NCI-H460 (cell line): ENCODE measurements at regions not wholly inside any gene's neighbourhood (a gene's known extent, or its start where the extent isn't known, plus 50 kb on each side); places are given as distances from the start of the nearest gene placed in this dataset.

Experiments used
- DNase-seq: peaks from one replicate; pipeline ENCODE4 v3.0.0-alpha.2; 2016; ENCODE audit warnings: low read depth; ENCODE audit errors: extremely low read depth

- DNase-seq, result no peak
Observed at GRCh38 chr15:73001840-73002239, 50.4 kb upstream of the NEO1 start.

GRCh38 chr15:73000293-73000692 is 52.0 kb upstream of the NEO1 start:
- DNase-seq, result no peak

DNA sequence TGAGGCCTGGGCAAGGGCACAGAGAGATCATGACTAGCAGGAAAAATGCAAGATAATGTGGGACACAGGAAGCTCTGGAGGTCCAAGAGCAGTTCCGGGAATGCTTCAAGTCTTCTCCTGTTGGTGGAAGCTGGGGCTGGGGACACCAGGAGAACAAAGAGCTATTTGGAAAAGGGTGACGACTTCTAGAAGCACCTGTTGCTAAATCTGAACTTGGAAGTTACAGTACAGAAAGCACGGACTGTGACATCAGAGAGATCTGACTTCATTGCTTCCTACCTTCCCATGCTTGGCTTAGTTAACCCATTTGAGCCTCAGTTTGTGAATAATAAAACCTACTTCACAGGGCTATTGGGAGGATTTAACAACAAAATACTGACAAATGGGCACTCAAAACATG is 52.7 kb upstream of the NEO1 start:
- no peak for DNase-seq

DNA sequence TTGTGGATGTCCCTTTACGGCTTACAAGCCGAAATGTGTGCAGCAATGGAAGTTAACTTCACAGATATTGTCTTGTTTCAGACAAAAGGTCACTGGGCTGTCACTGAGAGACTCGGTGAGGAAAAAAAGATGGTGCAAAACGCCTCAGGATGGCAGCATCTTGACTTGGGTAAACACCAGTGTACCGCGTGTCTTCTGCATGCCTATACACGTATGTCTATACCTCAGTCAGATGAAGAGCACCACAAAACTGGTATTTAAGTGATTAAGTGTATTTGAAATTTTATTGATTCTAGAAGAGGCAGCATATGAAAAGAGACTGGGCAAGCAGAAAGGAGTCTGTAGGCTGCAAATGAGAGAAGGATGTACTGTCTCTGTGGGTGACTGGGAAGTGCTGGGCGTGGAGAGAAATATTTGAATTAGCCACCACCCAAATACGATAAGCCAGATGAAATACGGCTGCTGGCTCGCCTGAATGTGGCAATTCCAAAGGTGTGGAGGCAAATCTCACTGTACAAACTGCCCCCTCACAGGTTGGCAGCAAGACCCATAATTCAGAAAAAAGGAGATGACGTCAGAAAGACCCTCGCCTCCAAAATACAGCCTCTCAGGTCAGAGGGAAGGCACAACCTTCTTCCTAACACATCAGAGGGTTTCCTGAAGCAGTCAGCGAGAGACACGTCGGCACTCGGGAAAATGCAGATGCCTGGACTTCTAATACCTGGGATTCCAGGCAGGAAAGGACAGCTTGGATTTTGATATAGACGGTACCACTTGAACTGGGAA is 53.4 kb upstream of the NEO1 start:
- DNase-seq, result no peak

- DNase-seq, result no peak
Observed at GRCh38 chr15:72998226-72998625, 54.0 kb upstream of the NEO1 start.

- DNase-seq, result no peak
Observed at GRCh38 chr15:72995849-72996248, 56.4 kb upstream of the NEO1 start.

DNA sequence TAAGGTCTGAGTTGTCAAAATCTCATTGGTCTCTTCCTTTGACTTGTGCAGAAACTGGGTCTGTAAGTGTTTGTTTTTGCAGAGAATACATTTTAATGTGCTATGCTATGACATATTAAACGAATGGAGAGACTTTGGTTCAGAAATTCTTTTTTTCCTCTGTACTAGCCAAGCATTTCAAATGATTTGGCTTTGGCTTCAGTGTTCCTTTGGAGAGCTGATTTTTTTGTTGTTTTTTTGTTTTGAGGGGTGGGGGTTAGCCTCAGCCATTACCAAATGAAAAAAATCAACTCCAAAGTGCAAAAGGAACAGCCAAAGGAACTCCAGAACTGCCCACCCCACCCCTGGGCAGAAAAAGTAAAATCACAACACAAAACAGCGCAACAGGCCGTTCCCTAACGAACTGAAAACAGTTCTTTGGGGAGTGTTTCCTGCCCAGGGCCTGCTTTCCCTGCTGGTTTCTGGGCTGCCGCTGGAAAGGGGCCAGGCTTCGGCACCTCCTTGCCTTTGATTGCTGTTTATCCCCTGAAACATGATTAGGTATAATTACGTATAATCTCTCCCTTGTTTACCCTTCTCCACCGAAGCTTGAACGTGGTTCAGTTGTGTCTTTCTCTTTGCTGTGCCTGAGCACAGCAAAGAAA is 57.6 kb upstream of the NEO1 start:
- no peak for DNase-seq

- no peak for DNase-seq
Observed at GRCh38 chr15:72992841-72993252, 59.4 kb upstream of the NEO1 start.

- DNase-seq, result no peak
Observed at GRCh38 chr15:72991026-72991425, 61.2 kb upstream of the NEO1 start.

DNA sequence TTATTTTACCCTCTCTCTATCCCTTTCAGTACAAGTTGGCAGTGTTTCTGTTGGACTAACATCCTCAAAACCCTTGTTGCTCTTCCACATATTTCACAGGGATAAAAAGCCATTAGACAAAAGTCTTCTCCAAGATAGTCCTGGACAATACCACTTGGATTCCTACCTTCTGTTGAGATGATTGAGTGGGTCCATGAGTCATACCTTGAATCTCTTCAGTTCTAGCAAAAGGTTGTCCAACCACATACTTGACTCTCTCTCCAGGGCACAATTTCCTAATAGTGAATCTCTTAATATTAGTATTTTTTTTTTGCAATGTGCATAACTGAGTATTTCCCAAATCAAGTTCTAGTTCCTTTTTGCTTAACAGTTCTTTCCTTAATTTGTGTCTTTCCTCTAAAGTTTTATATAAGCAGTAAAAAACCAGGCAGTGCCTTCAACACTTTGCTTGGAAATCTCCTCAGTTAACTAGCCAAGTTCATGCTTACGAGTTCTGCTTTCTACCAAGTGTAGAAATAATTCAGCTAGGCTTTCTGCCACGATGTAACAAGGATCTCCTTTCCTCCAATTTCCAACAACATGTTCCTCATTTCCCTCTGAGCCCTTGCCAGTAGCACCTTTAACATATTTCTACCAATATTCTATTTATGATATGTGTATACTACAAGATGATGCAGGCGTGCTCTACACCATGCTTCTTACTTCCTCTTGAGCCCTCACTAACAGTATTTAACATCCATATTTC is 68.3 kb upstream of the NEO1 start:
- no peak for DNase-seq

DNA sequence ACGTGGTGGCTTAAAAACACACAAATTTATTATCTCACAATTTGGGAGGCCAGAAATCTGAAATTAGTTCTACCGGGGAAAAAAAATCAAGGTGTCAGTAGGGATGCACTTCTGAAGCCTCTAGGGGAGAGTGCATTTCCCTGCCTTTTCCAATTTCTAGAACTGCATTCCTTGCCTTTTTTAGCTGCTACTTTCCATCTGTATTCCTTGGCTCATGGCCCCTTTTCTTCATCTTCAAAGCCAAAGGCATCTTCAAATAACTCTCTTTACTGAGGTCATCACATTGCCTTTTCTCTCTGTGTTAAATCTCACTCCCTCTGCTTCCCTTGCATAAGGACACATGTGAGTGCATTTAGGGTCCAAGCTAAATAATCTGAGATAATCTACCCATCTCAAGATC is 69.5 kb upstream of the NEO1 start:
- no peak for DNase-seq

GRCh38 chr15:72980661-72981060 is 71.6 kb upstream of the NEO1 start:
- no peak for DNase-seq

GRCh38 chr15:72979791-72980190 is 72.5 kb upstream of the NEO1 start:
- no peak for DNase-seq

DNA sequence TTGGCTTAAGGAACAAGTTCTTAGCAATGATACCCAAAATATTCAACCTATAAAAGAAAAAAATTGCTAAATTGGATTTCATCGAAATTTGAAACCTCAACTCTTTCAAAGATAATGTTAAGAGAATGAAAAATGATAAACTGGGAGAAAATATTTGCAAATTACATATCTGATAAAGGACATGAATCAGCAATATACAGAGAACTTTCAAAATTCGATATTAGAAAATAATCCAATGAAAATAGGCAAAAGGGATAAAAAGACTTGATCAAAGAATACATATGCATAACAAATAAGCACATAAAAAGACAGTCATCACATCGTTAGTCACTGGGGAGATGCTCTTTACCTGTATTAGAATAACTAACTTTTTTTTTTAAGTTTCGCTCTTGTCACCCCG is 73.0 kb upstream of the NEO1 start:
- no peak for DNase-seq

DNA sequence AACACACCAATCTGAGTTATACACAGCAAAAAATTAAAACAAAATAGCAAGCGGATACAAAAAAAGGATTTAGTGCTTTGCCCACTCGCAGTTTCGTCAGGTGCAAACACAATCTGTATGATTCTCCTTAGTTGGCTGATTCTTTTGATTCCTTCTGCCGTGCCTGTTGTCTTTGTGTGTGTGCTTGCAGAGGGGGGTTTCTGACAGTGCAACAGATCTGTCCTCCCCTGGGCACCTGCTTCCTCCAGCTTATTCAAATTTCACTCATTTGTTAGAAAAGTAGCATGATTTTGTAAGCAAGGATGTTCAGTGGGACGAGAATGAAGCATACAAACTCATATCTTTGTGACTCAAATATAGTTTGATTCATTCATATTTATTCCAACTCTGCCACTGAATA is 74.0 kb upstream of the NEO1 start:
- DNase-seq, result no peak

DNA sequence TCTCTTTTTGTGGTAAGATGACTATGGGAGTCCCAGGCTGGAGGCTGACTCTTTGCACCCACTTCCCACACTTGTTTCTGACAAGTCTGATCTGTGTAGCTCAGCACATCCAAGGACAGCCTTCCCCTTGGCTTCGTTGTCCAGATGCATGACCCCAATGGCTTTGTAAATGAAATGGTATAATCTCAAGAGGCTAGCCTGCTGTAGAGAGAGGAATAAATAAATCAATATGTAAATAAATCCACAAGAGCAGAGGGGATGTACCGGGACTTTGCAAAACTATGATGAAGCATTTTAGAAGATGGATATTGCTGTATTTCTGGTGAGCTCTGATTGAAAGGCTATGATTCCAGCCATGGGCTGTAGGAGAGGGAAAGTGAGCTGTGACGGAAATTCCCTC is 79.9 kb upstream of the NEO1 start:
- DNase-seq, result no peak

- no peak for DNase-seq
Observed at GRCh38 chr15:72971766-72972165, 80.5 kb upstream of the NEO1 start.

DNA sequence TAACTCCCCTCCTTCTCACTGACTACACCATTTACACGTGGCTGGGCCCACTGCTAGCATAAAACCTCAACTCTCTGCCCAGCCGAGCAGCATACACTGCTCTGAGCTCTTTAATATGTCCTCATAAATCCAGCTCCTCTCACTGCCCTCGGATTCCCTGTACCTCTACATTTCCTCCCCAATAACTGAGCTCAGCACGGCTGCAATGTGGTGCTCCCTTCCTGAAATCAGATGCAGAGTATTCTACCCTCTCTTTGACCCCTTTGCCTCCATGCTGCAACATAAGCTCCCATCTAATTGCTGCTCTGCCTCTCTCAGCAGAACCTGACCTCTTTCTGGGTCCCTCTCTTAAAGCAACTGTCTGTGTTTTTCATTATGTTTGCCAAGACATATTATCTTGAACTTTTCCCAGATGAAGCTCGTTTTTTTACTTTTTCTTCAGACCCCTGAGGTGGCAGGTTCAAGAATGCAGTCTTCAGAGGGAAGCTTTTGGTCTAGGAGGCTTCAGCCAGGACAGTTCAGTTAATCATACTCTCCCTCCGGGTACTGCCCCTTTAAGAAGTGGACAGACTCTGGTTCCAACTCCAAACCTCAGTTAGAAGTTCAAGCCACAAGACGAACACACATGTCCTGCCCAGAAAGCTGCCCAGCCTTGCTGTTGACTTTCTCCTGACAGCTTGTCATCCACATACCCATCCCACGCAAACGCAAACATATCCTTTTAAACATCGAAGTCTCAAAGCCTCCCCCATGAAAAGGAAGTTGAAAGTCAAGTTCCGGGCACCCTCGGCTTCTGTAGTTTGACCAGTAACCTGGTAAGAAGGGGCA is 81.1 kb upstream of the NEO1 start:
- no peak for DNase-seq

- no peak for DNase-seq
Observed at GRCh38 chr15:72968531-72968922, 83.7 kb upstream of the NEO1 start.

GRCh38 chr15:72967811-72968530 is 84.3 kb upstream of the NEO1 start:
- DNase-seq, result no peak
